HL-60 (cell line): ENCODE measurements at regions not wholly inside any gene's neighbourhood (a gene's known extent, or its start where the extent isn't known, plus 50 kb on each side); places are given as distances from the start of the nearest gene placed in this dataset.

ENCODE experiments used
- CTCF ChIP-seq: IDR thresholded peaks from one replicate; pipeline ENCODE4 v1.5.1; 2011; ENCODE audit warnings: low read length, control low read depth, inconsistent platforms; ENCODE audit not compliant: insufficient read depth
- GABPA ChIP-seq: IDR thresholded peaks from 2 replicates; pipeline ENCODE4 v1.6.1; 2012; ENCODE audit warnings: low read depth
- POLR2AphosphoS5 ChIP-seq: IDR thresholded peaks from 2 replicates; pipeline ENCODE4 v1.6.1; 2012; ENCODE audit warnings: low read depth

DNA sequence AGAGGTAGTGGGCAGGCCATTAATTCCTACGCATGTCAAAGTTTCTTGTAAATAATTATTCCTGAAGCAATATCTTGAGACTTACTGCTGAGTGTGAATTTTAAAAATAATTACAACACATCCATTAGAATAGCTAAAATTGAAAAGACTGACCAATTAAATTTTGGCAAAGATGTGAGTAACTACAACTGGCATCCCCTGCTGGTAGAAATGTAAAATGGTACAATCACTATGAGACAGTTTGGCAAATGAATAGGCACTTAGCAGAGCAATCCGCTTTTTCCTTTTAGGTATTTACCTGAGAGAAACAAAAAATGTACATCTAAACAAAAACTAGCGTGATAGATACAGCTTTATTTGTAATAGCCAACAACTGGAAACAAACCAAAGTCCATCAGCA lies 798.9 kb downstream of the BRINP3 start:
- TF ChIP-seq CTCF, result no peak
- no peak for TF ChIP-seq POLR2AphosphoS5
- TF ChIP-seq GABPA, result no peak
